Smooth muscle cell (in vitro differentiated cells): ENCODE measurements at regions not wholly inside any gene's neighbourhood (a gene's known extent, or its start where the extent isn't known, plus 50 kb on each side); places are given as distances from the start of the nearest gene placed in this dataset.

ENCODE experiments used
- DNase-seq: peaks from one replicate; lab custom pipeline; 2025; ENCODE audit not compliant: unreplicated experiment; lab: John Stamatoyannopoulos, UW
- H2AFZ ChIP-seq: fragments of 200-600 bp; sonication (generic); 2 replicates; pipeline ENCODE4 v1.6.0; 2016; ENCODE audit warnings: antibody characterized with exemption, low read depth, mild to moderate bottlenecking
- H3F3A ChIP-seq: fragments of 200-600 bp; sonication (generic); 2 replicates; pipeline ENCODE4 v1.6.0; 2017; ENCODE audit warnings: antibody characterized with exemption, low read depth
- H3K27ac ChIP-seq: fragments of 200-600 bp; sonication (generic); 2 replicates; pipeline ENCODE4 v1.5.1; 2016; ENCODE audit warnings: low read depth, mild to moderate bottlenecking
- H3K27me3 ChIP-seq: fragments of 200-600 bp; sonication (generic); 2 replicates; pipeline ENCODE4 v1.6.1; 2016; ENCODE audit warnings: low read depth, mild to moderate bottlenecking
- H3K36me3 ChIP-seq: fragments of 200-600 bp; sonication (generic); 2 replicates; pipeline ENCODE4 v1.5.1; 2016; ENCODE audit warnings: low read depth
- H3K4me1 ChIP-seq: fragments of 200-600 bp; sonication (generic); 2 replicates; pipeline ENCODE4 v1.5.1; 2016; ENCODE audit warnings: low read depth
- H3K4me2 ChIP-seq: fragments of 200-600 bp; sonication (generic); 2 replicates; pipeline ENCODE4 v1.6.0; 2016; ENCODE audit warnings: mild to moderate bottlenecking
- H3K4me3 ChIP-seq: fragments of 200-600 bp; sonication (generic); 2 replicates; pipeline ENCODE4 v1.5.1; 2016; ENCODE audit warnings: mild to moderate bottlenecking
- H3K79me2 ChIP-seq: fragments of 200-600 bp; sonication (generic); 2 replicates; pipeline ENCODE4 v1.6.0; 2016; ENCODE audit warnings: low read depth, mild to moderate bottlenecking
- H3K9ac ChIP-seq: fragments of 200-600 bp; sonication (generic); 2 replicates; pipeline ENCODE4 v1.6.0; 2016; ENCODE audit warnings: low read depth
- H3K9me3 ChIP-seq: fragments of 200-600 bp; sonication (generic); replicated peaks from 2 replicates; pipeline ENCODE4 v1.5.1; 2016; ENCODE audit warnings: low read depth
- H4K20me1 ChIP-seq: fragments of 200-600 bp; sonication (generic); 2 replicates; pipeline ENCODE4 v1.6.0; 2016; ENCODE audit warnings: low read depth
- WGBS: methylation state at CpG from one replicate; pipeline ENCODE4 v1.1.7; 2016; ENCODE audit warnings: low lambda C conversion rate; 5-methylcytosine and 5-hydroxymethylcytosine counted together
- TF ChIP-seq, protein P1 (sequence below): fragments of 200-600 bp; sonication (generic); IDR thresholded peaks from 2 replicates; pipeline ENCODE4 v1.5.1; 2017; ENCODE audit warnings: borderline replicate concordance, mild to moderate bottlenecking, antibody characterized with exemption; ENCODE audit not compliant: insufficient read depth, poor library complexity, severe bottlenecking

DNA sequence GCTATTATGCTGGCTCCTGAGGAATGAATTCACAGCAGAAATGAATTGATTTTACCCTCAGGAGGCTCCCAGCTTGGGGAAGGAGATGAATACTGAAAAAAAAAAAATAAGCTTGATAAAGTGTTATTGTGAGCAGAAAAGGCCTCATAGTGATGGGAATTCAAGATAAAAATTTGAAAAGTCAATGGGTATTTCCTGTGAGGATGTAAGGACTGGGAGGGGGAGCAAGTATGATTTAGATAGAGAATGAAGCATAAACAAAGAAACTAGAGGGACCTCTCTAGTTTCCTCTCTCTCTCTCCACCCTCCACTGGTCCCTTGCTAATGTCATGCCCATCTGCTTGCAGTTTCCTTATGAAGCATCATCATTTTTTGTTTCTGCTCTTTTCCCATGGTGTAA lies 439.0 kb upstream of the PLXNA2 start:
- H3F3A ChIP-seq, result no peaks in the 10 kb centered on the region
- H3K27me3 ChIP-seq, result peaks cover 2% of the 10 kb centered on the region
- TF ChIP-seq, protein P1, sequence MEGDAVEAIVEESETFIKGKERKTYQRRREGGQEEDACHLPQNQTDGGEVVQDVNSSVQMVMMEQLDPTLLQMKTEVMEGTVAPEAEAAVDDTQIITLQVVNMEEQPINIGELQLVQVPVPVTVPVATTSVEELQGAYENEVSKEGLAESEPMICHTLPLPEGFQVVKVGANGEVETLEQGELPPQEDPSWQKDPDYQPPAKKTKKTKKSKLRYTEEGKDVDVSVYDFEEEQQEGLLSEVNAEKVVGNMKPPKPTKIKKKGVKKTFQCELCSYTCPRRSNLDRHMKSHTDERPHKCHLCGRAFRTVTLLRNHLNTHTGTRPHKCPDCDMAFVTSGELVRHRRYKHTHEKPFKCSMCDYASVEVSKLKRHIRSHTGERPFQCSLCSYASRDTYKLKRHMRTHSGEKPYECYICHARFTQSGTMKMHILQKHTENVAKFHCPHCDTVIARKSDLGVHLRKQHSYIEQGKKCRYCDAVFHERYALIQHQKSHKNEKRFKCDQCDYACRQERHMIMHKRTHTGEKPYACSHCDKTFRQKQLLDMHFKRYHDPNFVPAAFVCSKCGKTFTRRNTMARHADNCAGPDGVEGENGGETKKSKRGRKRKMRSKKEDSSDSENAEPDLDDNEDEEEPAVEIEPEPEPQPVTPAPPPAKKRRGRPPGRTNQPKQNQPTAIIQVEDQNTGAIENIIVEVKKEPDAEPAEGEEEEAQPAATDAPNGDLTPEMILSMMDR, result no peak
- H4K20me1 ChIP-seq, result no peaks in the 10 kb centered on the region
- H3K4me2 ChIP-seq, result no peak overlapping the region
- no peak overlapping the region for H3K27ac ChIP-seq
- no peaks in the 10 kb centered on the region for H3K79me2 ChIP-seq
- no peaks in the 10 kb centered on the region for H3K36me3 ChIP-seq
- H3K4me3 ChIP-seq, result no peak overlapping the region
- no peak for DNase-seq
- H2AFZ ChIP-seq, result no peak overlapping the region
- no peaks in the 10 kb centered on the region for H3K4me1 ChIP-seq
- no peaks in the 10 kb centered on the region for H3K9me3 ChIP-seq
- H3K9ac ChIP-seq, result no peak overlapping the region

DNA sequence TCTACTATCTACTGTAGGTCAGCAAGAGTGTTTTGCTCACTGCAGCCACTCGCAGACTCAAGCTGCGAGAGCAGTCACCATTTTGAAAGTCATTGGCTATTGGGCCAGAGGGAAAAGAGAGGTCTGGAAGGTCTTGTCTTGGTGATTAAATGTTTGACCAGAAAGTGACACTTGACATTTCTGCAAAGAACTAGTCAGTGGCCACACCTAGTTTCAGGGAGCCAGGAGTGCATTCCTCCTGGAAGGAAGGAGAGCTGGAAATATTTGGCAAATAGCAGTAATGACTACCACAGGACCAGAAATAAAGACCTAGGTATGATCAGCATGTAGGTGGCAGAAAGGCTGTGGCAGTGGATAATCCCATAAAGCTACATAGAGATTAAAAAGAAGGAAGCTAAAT lies 440.0 kb upstream of the PLXNA2 start:
- Histone ChIP-seq H3K27me3 (no peaks in the 10 kb centered on the region), H3K9ac (no peak overlapping the region), H3K4me1 (no peaks in the 10 kb centered on the region), H3K27ac (no peak overlapping the region), H3K9me3 (no peaks in the 10 kb centered on the region), H2AFZ (no peak overlapping the region), H3K4me3 (no peak overlapping the region), H3K79me2 (no peaks in the 10 kb centered on the region), H4K20me1 (no peaks in the 10 kb centered on the region), H3F3A (no peaks in the 10 kb centered on the region), H3K36me3 (no peaks in the 10 kb centered on the region), H3K4me2 (no peak overlapping the region)
- WGBS, result 95% methylated on average over 2 of the region's 2 CpGs
- TF ChIP-seq, protein P1, result no peak
- DNase-seq, result no peak

DNA sequence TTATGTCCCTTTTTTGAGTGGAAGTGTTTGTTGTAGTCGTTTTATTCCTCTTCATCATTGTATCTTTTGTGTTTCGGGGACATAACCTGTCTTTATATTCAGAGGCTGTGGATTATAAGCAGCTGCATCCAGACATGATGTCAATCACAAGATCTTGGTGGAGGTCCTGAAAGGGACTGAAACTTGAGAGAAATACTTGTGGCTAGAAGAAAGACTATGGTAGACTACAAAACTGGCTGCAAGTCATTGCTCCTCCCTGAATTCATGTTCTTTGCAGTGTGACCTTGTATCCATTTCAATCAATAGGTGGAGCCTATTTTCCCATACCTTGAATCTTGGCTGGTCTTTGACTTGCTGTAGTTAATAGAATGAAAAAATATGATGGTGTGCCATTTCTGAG lies 442.4 kb upstream of the PLXNA2 start:
- H3F3A ChIP-seq, result no peaks in the 10 kb centered on the region
- DNase-seq, result no peak
- no peak overlapping the region for H3K4me3 ChIP-seq
- H3K79me2 ChIP-seq, result no peaks in the 10 kb centered on the region
- H3K4me1 ChIP-seq, result no peaks in the 10 kb centered on the region
- H3K36me3 ChIP-seq, result no peaks in the 10 kb centered on the region
- H3K9me3 ChIP-seq, result no peaks in the 10 kb centered on the region
- no peak overlapping the region for H3K9ac ChIP-seq
- no peaks in the 10 kb centered on the region for H4K20me1 ChIP-seq
- WGBS, result 88% methylated on average over 2 of the region's 2 CpGs
- no peak overlapping the region for H3K27ac ChIP-seq
- no peak overlapping the region for H2AFZ ChIP-seq
- H3K4me2 ChIP-seq, result no peak overlapping the region
- no peaks in the 10 kb centered on the region for H3K27me3 ChIP-seq
- TF ChIP-seq, protein P1, result no peak

DNA sequence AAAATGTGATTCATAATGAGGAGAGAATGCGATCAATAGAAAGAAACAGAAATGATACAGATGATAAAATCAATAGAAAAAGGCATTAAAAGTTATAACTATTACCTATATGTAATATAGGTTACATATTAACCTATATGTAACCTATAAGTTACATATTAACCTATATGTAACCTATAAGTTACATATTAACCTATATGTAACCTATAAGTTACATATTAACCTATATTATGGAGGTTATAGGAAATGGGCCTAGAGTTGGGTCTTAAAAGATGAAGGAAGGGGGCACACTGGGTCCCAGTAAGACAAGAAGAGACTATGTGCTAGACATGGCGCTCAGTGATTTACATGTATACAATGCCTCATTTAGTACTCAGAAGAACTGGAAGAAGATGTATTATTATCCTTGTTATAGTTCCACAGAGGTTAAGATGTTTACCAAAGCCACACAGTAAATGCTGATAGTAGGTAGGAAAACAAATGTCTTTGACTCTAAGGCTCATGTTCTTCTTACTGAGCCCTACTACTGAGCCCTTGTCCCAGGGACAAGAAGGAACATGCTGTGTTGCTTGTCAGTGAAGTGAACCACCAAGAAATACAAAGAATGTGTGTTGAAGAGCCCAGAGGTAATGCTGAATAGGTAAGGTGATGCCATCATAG lies 444.6 kb upstream of the PLXNA2 start:
- H2AFZ ChIP-seq, result no peak overlapping the region
- no peak overlapping the region for H3K27ac ChIP-seq
- no peak overlapping the region for H3K9ac ChIP-seq
- no peaks in the 10 kb centered on the region for H3K36me3 ChIP-seq
- H3K4me2 ChIP-seq, result no peak overlapping the region
- H3K9me3 ChIP-seq, result no peaks in the 10 kb centered on the region
- H3F3A ChIP-seq, result no peaks in the 10 kb centered on the region
- H3K4me3 ChIP-seq, result no peak overlapping the region
- no peaks in the 10 kb centered on the region for H4K20me1 ChIP-seq
- H3K79me2 ChIP-seq, result no peaks in the 10 kb centered on the region
- DNase-seq, result no peak
- H3K4me1 ChIP-seq, result no peaks in the 10 kb centered on the region
- WGBS, result 96% methylated on average over 2 of the region's 2 CpGs
- TF ChIP-seq, protein P1, result no peak
- H3K27me3 ChIP-seq, result no peaks in the 10 kb centered on the region
